Smooth muscle cell (in vitro differentiated cells): ENCODE measurements at regions not wholly inside any gene's neighbourhood (a gene's known extent, or its start where the extent isn't known, plus 50 kb on each side); places are given as distances from the start of the nearest gene placed in this dataset.

ENCODE experiments used
- DNase-seq: peaks from one replicate; lab custom pipeline; 2025; ENCODE audit not compliant: unreplicated experiment; lab: John Stamatoyannopoulos, UW
- H2AFZ ChIP-seq: fragments of 200-600 bp; sonication (generic); 2 replicates; pipeline ENCODE4 v1.6.0; 2016; ENCODE audit warnings: antibody characterized with exemption, low read depth, mild to moderate bottlenecking
- H3F3A ChIP-seq: fragments of 200-600 bp; sonication (generic); 2 replicates; pipeline ENCODE4 v1.6.0; 2017; ENCODE audit warnings: antibody characterized with exemption, low read depth
- H3K27ac ChIP-seq: fragments of 200-600 bp; sonication (generic); 2 replicates; pipeline ENCODE4 v1.5.1; 2016; ENCODE audit warnings: low read depth, mild to moderate bottlenecking
- H3K27me3 ChIP-seq: fragments of 200-600 bp; sonication (generic); 2 replicates; pipeline ENCODE4 v1.6.1; 2016; ENCODE audit warnings: low read depth, mild to moderate bottlenecking
- H3K36me3 ChIP-seq: fragments of 200-600 bp; sonication (generic); 2 replicates; pipeline ENCODE4 v1.5.1; 2016; ENCODE audit warnings: low read depth
- H3K4me1 ChIP-seq: fragments of 200-600 bp; sonication (generic); 2 replicates; pipeline ENCODE4 v1.5.1; 2016; ENCODE audit warnings: low read depth
- H3K4me2 ChIP-seq: fragments of 200-600 bp; sonication (generic); 2 replicates; pipeline ENCODE4 v1.6.0; 2016; ENCODE audit warnings: mild to moderate bottlenecking
- H3K4me3 ChIP-seq: fragments of 200-600 bp; sonication (generic); 2 replicates; pipeline ENCODE4 v1.5.1; 2016; ENCODE audit warnings: mild to moderate bottlenecking
- H3K79me2 ChIP-seq: fragments of 200-600 bp; sonication (generic); 2 replicates; pipeline ENCODE4 v1.6.0; 2016; ENCODE audit warnings: low read depth, mild to moderate bottlenecking
- H3K9ac ChIP-seq: fragments of 200-600 bp; sonication (generic); 2 replicates; pipeline ENCODE4 v1.6.0; 2016; ENCODE audit warnings: low read depth
- H3K9me3 ChIP-seq: fragments of 200-600 bp; sonication (generic); replicated peaks from 2 replicates; pipeline ENCODE4 v1.5.1; 2016; ENCODE audit warnings: low read depth
- H4K20me1 ChIP-seq: fragments of 200-600 bp; sonication (generic); 2 replicates; pipeline ENCODE4 v1.6.0; 2016; ENCODE audit warnings: low read depth
- CTCF ChIP-seq: fragments of 200-600 bp; sonication (generic); IDR thresholded peaks from 2 replicates; pipeline ENCODE4 v1.5.1; 2017; ENCODE audit warnings: borderline replicate concordance, mild to moderate bottlenecking, antibody characterized with exemption; ENCODE audit not compliant: insufficient read depth, poor library complexity, severe bottlenecking
- WGBS: methylation state at CpG from one replicate; pipeline ENCODE4 v1.1.7; 2016; ENCODE audit warnings: low lambda C conversion rate; 5-methylcytosine and 5-hydroxymethylcytosine counted together

GRCh38 chr12:124448241-124448954 lies 119.0 kb downstream of the NCOR2 start:
- H3K4me1 ChIP-seq: peaks cover 6% of the 10 kb centered on the region
- no peak overlapping the region for H3K27ac ChIP-seq
- no peak overlapping the region for H3K9ac ChIP-seq
- 95% methylated on average over 23 of the region's 23 CpGs for WGBS
- H4K20me1 ChIP-seq: peaks cover 96% of the 10 kb centered on the region
- no peak for DNase-seq
- H2AFZ ChIP-seq: no peak overlapping the region
- no peaks in the 10 kb centered on the region for H3F3A ChIP-seq
- no peaks in the 10 kb centered on the region for H3K9me3 ChIP-seq
- no peaks in the 10 kb centered on the region for H3K27me3 ChIP-seq
- H3K79me2 ChIP-seq: peaks cover 61% of the 10 kb centered on the region
- no peaks in the 10 kb centered on the region for H3K36me3 ChIP-seq
- no peak overlapping the region for H3K4me3 ChIP-seq
- H3K4me2 ChIP-seq: no peak overlapping the region
- TF ChIP-seq CTCF: no peak

GRCh38 chr12:124446364-124446763 lies 121.0 kb downstream of the NCOR2 start:
- peaks cover 47% of the 10 kb centered on the region for H3K79me2 ChIP-seq
- H3K4me2 ChIP-seq: no peak overlapping the region
- no peak for TF ChIP-seq CTCF
- H3K9ac ChIP-seq: no peak overlapping the region
- H3F3A ChIP-seq: peaks cover 5% of the 10 kb centered on the region
- 90% methylated on average over 2 of the region's 2 CpGs for WGBS
- DNase-seq: no peak
- H4K20me1 ChIP-seq: peaks cover 84% of the 10 kb centered on the region
- H3K36me3 ChIP-seq: no peaks in the 10 kb centered on the region
- no peaks in the 10 kb centered on the region for H3K9me3 ChIP-seq
- no peak overlapping the region for H3K4me3 ChIP-seq
- H3K27me3 ChIP-seq: no peaks in the 10 kb centered on the region
- H3K27ac ChIP-seq: no peak overlapping the region
- H3K4me1 ChIP-seq: no peaks in the 10 kb centered on the region
- no peak overlapping the region for H2AFZ ChIP-seq

- Histone ChIP-seq H3K27ac (no peak overlapping the region), H3F3A (peaks cover 7% of the 10 kb centered on the region), H3K9me3 (no peaks in the 10 kb centered on the region), H3K27me3 (no peaks in the 10 kb centered on the region), H3K4me1 (peaks cover 5% of the 10 kb centered on the region), H4K20me1 (peaks cover 79% of the 10 kb centered on the region), H3K4me3 (no peak overlapping the region), H3K36me3 (no peaks in the 10 kb centered on the region), H3K4me2 (no peak overlapping the region), H3K79me2 (peaks cover 45% of the 10 kb centered on the region), H3K9ac (no peak overlapping the region), H2AFZ (no peak overlapping the region)
- TF ChIP-seq CTCF: no peak
- 94% methylated on average over 8 of the region's 8 CpGs for WGBS
- DNase-seq: no peak
Measured at GRCh38 chr12:124445826-124446225, 121.6 kb downstream of the NCOR2 start.

- Histone ChIP-seq H3K4me2 (no peak overlapping the region), H3K36me3 (no peaks in the 10 kb centered on the region), H3K27me3 (no peaks in the 10 kb centered on the region), H3K9me3 (no peaks in the 10 kb centered on the region), H3K79me2 (peaks cover 46% of the 10 kb centered on the region), H3K4me1 (peaks cover 11% of the 10 kb centered on the region), H3F3A (peaks cover 13% of the 10 kb centered on the region), H3K4me3 (no peak overlapping the region), H4K20me1 (peaks cover 72% of the 10 kb centered on the region), H3K9ac (no peak overlapping the region), H3K27ac (no peak overlapping the region), H2AFZ (no peak overlapping the region)
- 94% methylated on average over 38 of the region's 39 CpGs for WGBS
- DNase-seq: no peak
- TF ChIP-seq CTCF: no peak
Measured at GRCh38 chr12:124445121-124445718, 122.2 kb downstream of the NCOR2 start.
